Activated CD8-positive, alpha-beta memory T cell treated with anti-CD3 and anti-CD28 coated beads, Interleukin-2, amount 10 ng/mL, durations not matched to agents 7 days and 5 days (primary cell): ENCODE measurements at regions not wholly inside any gene's neighbourhood (a gene's known extent, or its start where the extent isn't known, plus 50 kb on each side); places are given as distances from the start of the nearest gene placed in this dataset.
"Not testable (repeated sequence)": the region's sequence is repeated elsewhere in the genome, so short reads cannot be mapped to it uniquely, and the experiment has no call there.

Experiments used
- ATAC-seq: fragments of 150-1000 bp; cut with Tn5 transposase; one replicate; pipeline ENCODE4 v1.10.0; 2021; ENCODE audit warnings: moderate library complexity
- CTCF ChIA-PET: fragments of 350-600 bp; sonication (Branson Sonifier 250); formaldehyde crosslinking; loops from one replicate; lab custom pipeline; 2021; ENCODE audit warnings: antibody characterized with exemption; lab: Charles Lee
- DNase-seq: peaks from one replicate; pipeline ENCODE4 v3.0.0-alpha.2; 2020
- H3K27ac Mint-ChIP-seq: one replicate; pipeline ENCODE4 v1.8.0; 2021; ENCODE audit warnings: mild to moderate bottlenecking, mixed read lengths
- H3K27me3 Mint-ChIP-seq: one replicate; pipeline ENCODE4 v1.8.0; 2021; ENCODE audit warnings: mixed read lengths
- H3K36me3 Mint-ChIP-seq: one replicate; pipeline ENCODE4 v1.8.0; 2021; ENCODE audit warnings: mild to moderate bottlenecking, mixed read lengths
- H3K4me1 Mint-ChIP-seq: one replicate; pipeline ENCODE4 v1.8.0; 2021; ENCODE audit warnings: mixed read lengths
- H3K4me3 Mint-ChIP-seq: one replicate; pipeline ENCODE4 v1.8.0; 2021; ENCODE audit warnings: mild to moderate bottlenecking, moderate library complexity, mixed read lengths
- H3K9me3 Mint-ChIP-seq: one replicate; pipeline ENCODE4 v1.8.0; 2022; ENCODE audit warnings: low read depth, mixed read lengths

GRCh38 chrX:74090049-74090448 lies 213.9 kb upstream of the ZCCHC13 start:
- no peak overlapping the region for H3K27ac Mint-ChIP-seq
- peaks cover 2% of the 10 kb centered on the region for H3K36me3 Mint-ChIP-seq
- H3K27me3 Mint-ChIP-seq = no peaks in the 10 kb centered on the region
- H3K4me3 Mint-ChIP-seq = no peak overlapping the region
- no peak for ATAC-seq
- no peaks in the 10 kb centered on the region for H3K4me1 Mint-ChIP-seq
- no peak for DNase-seq
- H3K9me3 Mint-ChIP-seq = peaks cover 3% of the 10 kb centered on the region
- CTCF ChIA-PET = no interaction called here

GRCh38 chrX:74085642-74086236 lies 218.2 kb upstream of the ZCCHC13 start:
- no peak overlapping the region for H3K4me3 Mint-ChIP-seq
- no peaks in the 10 kb centered on the region for H3K27me3 Mint-ChIP-seq

GRCh38 chrX:74080165-74080564 lies 223.8 kb upstream of the ZCCHC13 start:
- Mint-ChIP-seq H3K4me1 (no peaks in the 10 kb centered on the region), H3K9me3 (peaks cover 7% of the 10 kb centered on the region), H3K27ac (no peak overlapping the region), H3K36me3 (peaks cover 1% of the 10 kb centered on the region), H3K4me3 (no peak overlapping the region), H3K27me3 (no peaks in the 10 kb centered on the region)
- CTCF ChIA-PET = no interaction called here
- DNase-seq (no peak), ATAC-seq (no peak)

More at GRCh38 chrX:74085642-74086236, 218.2 kb upstream of the ZCCHC13 start:
- Mint-ChIP-seq H3K4me1 (no peaks in the 10 kb centered on the region), H3K27ac (no peak overlapping the region), H3K36me3 (peaks cover 3% of the 10 kb centered on the region), H3K9me3 (peaks cover 6% of the 10 kb centered on the region)
- no peak for DNase-seq
- CTCF ChIA-PET = no interaction called here
- ATAC-seq = no peak

GRCh38 chrX:74065831-74066390 lies 213.4 kb upstream of the XIST start:
- CTCF ChIA-PET = no interaction called here
- ATAC-seq = no peak
- no peaks in the 10 kb centered on the region for H3K9me3 Mint-ChIP-seq
- no peak overlapping the region for H3K4me3 Mint-ChIP-seq
- H3K27me3 Mint-ChIP-seq = no peaks in the 10 kb centered on the region
- DNase-seq = no peak
- H3K36me3 Mint-ChIP-seq = no peaks in the 10 kb centered on the region
- no peak overlapping the region for H3K27ac Mint-ChIP-seq
- H3K4me1 Mint-ChIP-seq = peaks cover 4% of the 10 kb centered on the region

DNA sequence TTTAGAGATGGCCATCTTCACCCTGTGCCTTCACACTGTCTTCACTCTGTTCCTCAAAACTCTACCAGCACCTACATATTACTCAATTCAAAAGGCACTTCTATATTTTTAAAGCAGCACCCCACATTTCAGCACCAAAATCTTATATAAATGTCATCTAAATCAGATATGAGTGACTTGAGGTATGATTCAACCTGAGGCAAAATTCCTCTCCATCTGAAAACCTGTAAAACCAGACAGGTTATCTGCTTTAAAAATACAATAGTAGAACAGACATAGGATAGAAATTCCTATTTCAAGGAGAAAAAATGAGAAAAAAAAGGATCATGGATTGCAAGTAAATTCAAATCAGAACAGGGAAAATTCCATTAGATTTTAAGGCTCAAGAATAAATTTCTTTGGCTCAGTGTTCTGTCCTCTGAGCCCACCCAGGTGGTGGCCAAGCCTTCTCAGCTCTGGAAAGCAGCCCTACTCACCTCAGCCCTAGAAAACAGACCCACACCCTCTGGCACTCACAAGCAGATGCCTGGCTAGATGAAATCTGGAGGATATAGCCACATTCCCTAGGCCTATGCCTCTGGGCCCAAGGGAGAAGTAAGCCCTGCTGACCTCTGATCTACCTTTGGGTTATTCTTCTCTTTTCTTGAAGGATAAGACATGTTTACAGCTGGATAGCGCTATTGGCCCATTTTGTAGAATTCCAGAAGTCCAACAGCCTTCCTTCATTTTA lies 211.1 kb upstream of the XIST start:
- no peak for DNase-seq
- Mint-ChIP-seq H3K27ac (no peak overlapping the region), H3K9me3 (no peaks in the 10 kb centered on the region), H3K36me3 (no peaks in the 10 kb centered on the region), H3K4me3 (no peak overlapping the region), H3K27me3 (no peaks in the 10 kb centered on the region), H3K4me1 (no peaks in the 10 kb centered on the region)
- CTCF ChIA-PET = no interaction called here
- no peak for ATAC-seq

GRCh38 chrX:74061879-74062278 lies 209.4 kb upstream of the XIST start:
- Mint-ChIP-seq H3K4me3 (no peak overlapping the region), H3K36me3 (no peaks in the 10 kb centered on the region), H3K27ac (no peak overlapping the region), H3K4me1 (no peaks in the 10 kb centered on the region), H3K27me3 (no peaks in the 10 kb centered on the region), H3K9me3 (no peaks in the 10 kb centered on the region)
- CTCF ChIA-PET = no interaction called here
- no peak for DNase-seq
- ATAC-seq = no peak

DNA sequence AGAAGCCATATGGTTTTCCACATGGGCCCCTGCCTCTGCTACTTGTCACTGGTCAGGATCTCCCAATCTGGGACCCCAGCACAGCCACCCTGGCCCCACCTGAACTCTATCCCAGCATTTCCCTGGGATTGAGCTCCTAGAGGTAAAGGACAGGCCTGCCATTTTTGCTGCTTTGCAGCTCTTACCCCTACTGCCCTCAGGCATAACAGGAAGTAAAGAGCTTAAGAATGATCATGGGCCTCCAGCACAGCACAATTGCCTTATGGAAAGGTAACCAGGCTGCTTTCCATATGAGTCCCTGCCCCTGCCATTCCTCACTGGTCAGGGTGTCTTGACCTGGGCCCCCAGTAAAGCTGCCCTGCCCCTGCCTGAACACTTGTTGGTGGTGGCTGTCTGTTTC lies 196.6 kb upstream of the XIST start:
- H3K27me3 Mint-ChIP-seq = no peaks in the 10 kb centered on the region
- no peaks in the 10 kb centered on the region for H3K4me1 Mint-ChIP-seq
- DNase-seq = no peak
- no peak for ATAC-seq
- CTCF ChIA-PET = no interaction called here
- H3K27ac Mint-ChIP-seq = no peak overlapping the region
- peaks cover 2% of the 10 kb centered on the region for H3K9me3 Mint-ChIP-seq
- H3K36me3 Mint-ChIP-seq = no peaks in the 10 kb centered on the region
- no peak overlapping the region for H3K4me3 Mint-ChIP-seq

GRCh38 chrX:74034066-74034465 lies 181.6 kb upstream of the XIST start:
- H3K36me3 Mint-ChIP-seq, H3K9me3 Mint-ChIP-seq, DNase-seq, ATAC-seq, H3K27ac Mint-ChIP-seq, H3K27me3 Mint-ChIP-seq, H3K4me1 Mint-ChIP-seq, H3K4me3 Mint-ChIP-seq, CTCF ChIA-PET: not testable (repeated sequence)

GRCh38 chrX:74031527-74031926 lies 179.0 kb upstream of the XIST start:
- H3K27me3 Mint-ChIP-seq, H3K9me3 Mint-ChIP-seq, H3K4me1 Mint-ChIP-seq, H3K27ac Mint-ChIP-seq, CTCF ChIA-PET, H3K4me3 Mint-ChIP-seq, ATAC-seq, DNase-seq, H3K36me3 Mint-ChIP-seq: not testable (repeated sequence)

DNA sequence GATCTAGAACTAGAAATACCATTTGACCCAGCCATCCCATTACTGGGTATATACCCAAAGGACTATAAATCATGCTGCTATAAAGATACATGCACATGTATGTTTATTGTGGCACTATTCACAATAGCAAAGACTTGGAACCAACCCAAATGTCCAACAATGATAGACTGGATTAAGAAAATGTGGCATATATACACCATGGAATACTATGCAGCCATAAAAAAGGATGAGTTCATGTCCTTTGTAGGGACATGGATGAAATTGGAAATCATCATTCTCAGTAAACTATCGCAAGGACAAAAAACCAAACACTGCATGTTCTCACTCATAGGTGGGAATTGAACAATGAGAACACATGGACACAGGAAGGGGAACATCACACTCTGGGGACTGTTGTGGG lies 178.3 kb upstream of the XIST start:
- H3K4me1 Mint-ChIP-seq, H3K27ac Mint-ChIP-seq, ATAC-seq, H3K36me3 Mint-ChIP-seq, H3K27me3 Mint-ChIP-seq, H3K4me3 Mint-ChIP-seq, CTCF ChIA-PET, DNase-seq, H3K9me3 Mint-ChIP-seq: not testable (repeated sequence)

GRCh38 chrX:74025145-74025544 lies 172.6 kb upstream of the XIST start:
- H3K27ac Mint-ChIP-seq, H3K9me3 Mint-ChIP-seq, DNase-seq, H3K4me3 Mint-ChIP-seq, H3K36me3 Mint-ChIP-seq, ATAC-seq, CTCF ChIA-PET, H3K4me1 Mint-ChIP-seq, H3K27me3 Mint-ChIP-seq: not testable (repeated sequence)

GRCh38 chrX:74023203-74023602 lies 170.7 kb upstream of the XIST start:
- CTCF ChIA-PET = no interaction called here
- Mint-ChIP-seq H3K27ac (no peak overlapping the region), H3K9me3 (peaks cover 2% of the 10 kb centered on the region), H3K27me3 (no peaks in the 10 kb centered on the region), H3K4me1 (peaks cover 6% of the 10 kb centered on the region), H3K4me3 (no peak overlapping the region), H3K36me3 (peaks cover 2% of the 10 kb centered on the region)
- ATAC-seq = no peak
- no peak for DNase-seq

- CTCF ChIA-PET = interaction anchor here (1.3 kb wide), 1 partner anchor 162 kb away, joined by 4 read pairs; no protein-coding TSS in a partner anchor
- H3K27me3 Mint-ChIP-seq = no peaks in the 10 kb centered on the region
- no peak overlapping the region for H3K27ac Mint-ChIP-seq
- ATAC-seq (no peak), DNase-seq (no peak)
- no peaks in the 10 kb centered on the region for H3K9me3 Mint-ChIP-seq
- H3K4me1 Mint-ChIP-seq = peaks cover 6% of the 10 kb centered on the region
- H3K4me3 Mint-ChIP-seq = no peak overlapping the region
- H3K36me3 Mint-ChIP-seq = peaks cover 2% of the 10 kb centered on the region
Observed at GRCh38 chrX:74018253-74018652, 165.7 kb upstream of the XIST start.
